ENCODE measurements at regions not wholly inside any gene's neighbourhood (a gene's known extent, or its start where the extent isn't known, plus 50 kb on each side); places are given as distances from the start of the nearest gene placed in this dataset.

DNA sequence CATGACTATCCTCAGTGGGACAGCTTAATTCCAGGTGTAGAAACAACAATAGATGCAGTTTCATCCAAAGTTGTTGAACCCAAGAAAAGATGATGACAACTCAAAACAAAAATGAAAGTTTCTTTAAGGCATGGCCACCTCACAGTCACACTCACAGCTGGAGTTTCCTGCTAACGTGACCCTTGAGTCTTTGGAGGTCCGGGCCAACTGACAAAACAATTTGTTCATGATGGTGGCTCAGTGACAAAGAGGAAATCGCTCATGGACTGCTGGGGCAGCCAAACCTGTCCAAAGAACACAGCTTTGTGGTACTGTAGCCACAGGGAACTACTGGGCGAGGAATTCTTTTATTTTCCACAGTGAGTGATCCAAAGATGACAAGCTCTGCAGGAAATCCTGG, 96.0 kb upstream of the JCAD start:
- TF ChIP-seq BCL11A (IDR thresholded peaks at IDR 0.05; ENCODE audit: low read depth, low read length), result no peak
- TF ChIP-seq TAF1 (IDR thresholded peaks at IDR 0.05; ENCODE audit: borderline replicate concordance, low read depth, low read length), result no peak
- no peak for TF ChIP-seq CREB1 (IDR thresholded peaks at IDR 0.05; ENCODE audit: low read depth)
- TF ChIP-seq POLR2AphosphoS5 (IDR thresholded peaks at IDR 0.05; ENCODE audit: low read length), result no peak
- TF ChIP-seq, protein P1, sequence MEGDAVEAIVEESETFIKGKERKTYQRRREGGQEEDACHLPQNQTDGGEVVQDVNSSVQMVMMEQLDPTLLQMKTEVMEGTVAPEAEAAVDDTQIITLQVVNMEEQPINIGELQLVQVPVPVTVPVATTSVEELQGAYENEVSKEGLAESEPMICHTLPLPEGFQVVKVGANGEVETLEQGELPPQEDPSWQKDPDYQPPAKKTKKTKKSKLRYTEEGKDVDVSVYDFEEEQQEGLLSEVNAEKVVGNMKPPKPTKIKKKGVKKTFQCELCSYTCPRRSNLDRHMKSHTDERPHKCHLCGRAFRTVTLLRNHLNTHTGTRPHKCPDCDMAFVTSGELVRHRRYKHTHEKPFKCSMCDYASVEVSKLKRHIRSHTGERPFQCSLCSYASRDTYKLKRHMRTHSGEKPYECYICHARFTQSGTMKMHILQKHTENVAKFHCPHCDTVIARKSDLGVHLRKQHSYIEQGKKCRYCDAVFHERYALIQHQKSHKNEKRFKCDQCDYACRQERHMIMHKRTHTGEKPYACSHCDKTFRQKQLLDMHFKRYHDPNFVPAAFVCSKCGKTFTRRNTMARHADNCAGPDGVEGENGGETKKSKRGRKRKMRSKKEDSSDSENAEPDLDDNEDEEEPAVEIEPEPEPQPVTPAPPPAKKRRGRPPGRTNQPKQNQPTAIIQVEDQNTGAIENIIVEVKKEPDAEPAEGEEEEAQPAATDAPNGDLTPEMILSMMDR (IDR thresholded peaks at IDR 0.05 in 2 of 3, conservative IDR thresholded peaks at IDR 0.05 in 1 of 3; ENCODE audit: control insufficient read depth in 2 of 3, extremely low read depth in 1 of 3, insufficient read depth in 1 of 3, low read depth in 3 of 3, low read length in 3 of 3), result no peak

Measured in GM12878 (cell line).